ENCODE measurements at regions not wholly inside any gene's neighbourhood (a gene's known extent, or its start where the extent isn't known, plus 50 kb on each side); places are given as distances from the start of the nearest gene placed in this dataset.
A peak's percentile ranks its signal among the peaks of the same experiment; 100 is the strongest.

DNA sequence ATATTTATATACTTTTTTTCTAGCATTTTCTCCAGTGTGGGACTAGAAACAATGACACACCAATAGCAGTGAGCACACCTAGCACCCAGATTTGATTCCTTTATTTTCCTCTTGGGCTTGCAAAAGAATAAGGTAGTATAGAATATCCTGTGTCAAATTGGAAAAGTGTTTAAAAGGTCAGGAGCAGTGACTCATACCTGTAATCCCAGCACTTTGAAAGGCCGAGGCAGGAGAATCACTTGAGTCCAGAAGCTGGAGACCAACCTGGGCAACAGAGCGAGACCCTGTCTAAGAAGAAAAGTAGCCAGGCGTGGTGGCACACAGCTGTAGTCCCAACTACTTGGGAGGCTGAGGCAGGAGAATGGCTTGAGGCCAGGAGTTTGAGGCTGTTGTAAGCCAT is 53.8 kb upstream of the SGPP1 start:
- Histone ChIP-seq H3K9ac (ENCODE audit: low read length) (no peak overlapping the region), H3K4me3 (ENCODE audit: low read length) (no peak overlapping the region), H3K4me1 (ENCODE audit: control insufficient read depth, insufficient read depth, low read length) (peaks cover 6% of the 10 kb centered on the region), H3K27me3 (replicated peaks; ENCODE audit: control insufficient read depth, insufficient read depth, low read length) (no peaks in the 10 kb centered on the region), H3K36me3 (ENCODE audit: control insufficient read depth, insufficient read depth, low read length, severe bottlenecking) (no peaks in the 10 kb centered on the region), H3K9me3 (ENCODE audit: control insufficient read depth, low read length) (no peaks in the 10 kb centered on the region)
- DNase-seq (ENCODE audit: low read depth): no peak

DNA sequence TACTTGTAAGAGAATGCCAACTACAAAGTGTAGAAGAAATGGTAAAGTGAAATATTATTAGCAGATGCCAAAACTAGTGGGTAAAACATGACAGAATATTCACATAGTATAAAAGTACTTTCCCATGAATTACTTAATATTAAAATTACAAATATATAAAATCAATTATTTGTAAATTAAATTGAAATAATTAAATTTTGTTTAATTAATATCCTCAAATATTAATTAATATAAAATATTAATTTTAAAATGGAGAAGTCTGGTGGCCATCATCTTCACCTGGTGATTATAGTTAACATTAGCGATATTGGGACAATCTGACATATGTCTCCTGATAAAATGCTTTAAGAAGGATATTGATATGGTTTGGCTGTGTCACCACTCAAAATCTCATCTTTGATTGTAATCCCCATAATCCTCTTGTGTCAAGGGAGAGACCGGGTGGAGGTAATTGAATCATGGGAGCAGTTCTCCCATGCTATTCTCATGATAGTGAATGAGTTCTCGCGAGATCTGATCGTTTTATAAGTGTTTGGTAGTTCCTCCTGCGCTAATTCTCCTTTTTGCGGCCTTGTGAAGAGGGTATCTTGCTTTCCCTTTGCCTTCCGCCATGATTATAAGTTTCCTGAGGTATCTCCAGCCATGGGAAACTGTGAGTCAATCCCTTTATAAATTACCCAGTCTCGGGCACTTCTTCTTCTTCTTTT is 55.0 kb upstream of the SGPP1 start:
- Histone ChIP-seq H3K9ac (ENCODE audit: low read length) (no peak overlapping the region), H3K4me3 (ENCODE audit: low read length) (no peak overlapping the region), H3K27me3 (replicated peaks; ENCODE audit: control insufficient read depth, insufficient read depth, low read length) (peaks cover 5% of the 10 kb centered on the region), H3K9me3 (ENCODE audit: control insufficient read depth, low read length) (no peaks in the 10 kb centered on the region), H3K4me1 (ENCODE audit: control insufficient read depth, insufficient read depth, low read length) (no peaks in the 10 kb centered on the region), H3K36me3 (ENCODE audit: control insufficient read depth, insufficient read depth, low read length, severe bottlenecking) (no peaks in the 10 kb centered on the region)
- no peak for DNase-seq (ENCODE audit: low read depth)

DNA sequence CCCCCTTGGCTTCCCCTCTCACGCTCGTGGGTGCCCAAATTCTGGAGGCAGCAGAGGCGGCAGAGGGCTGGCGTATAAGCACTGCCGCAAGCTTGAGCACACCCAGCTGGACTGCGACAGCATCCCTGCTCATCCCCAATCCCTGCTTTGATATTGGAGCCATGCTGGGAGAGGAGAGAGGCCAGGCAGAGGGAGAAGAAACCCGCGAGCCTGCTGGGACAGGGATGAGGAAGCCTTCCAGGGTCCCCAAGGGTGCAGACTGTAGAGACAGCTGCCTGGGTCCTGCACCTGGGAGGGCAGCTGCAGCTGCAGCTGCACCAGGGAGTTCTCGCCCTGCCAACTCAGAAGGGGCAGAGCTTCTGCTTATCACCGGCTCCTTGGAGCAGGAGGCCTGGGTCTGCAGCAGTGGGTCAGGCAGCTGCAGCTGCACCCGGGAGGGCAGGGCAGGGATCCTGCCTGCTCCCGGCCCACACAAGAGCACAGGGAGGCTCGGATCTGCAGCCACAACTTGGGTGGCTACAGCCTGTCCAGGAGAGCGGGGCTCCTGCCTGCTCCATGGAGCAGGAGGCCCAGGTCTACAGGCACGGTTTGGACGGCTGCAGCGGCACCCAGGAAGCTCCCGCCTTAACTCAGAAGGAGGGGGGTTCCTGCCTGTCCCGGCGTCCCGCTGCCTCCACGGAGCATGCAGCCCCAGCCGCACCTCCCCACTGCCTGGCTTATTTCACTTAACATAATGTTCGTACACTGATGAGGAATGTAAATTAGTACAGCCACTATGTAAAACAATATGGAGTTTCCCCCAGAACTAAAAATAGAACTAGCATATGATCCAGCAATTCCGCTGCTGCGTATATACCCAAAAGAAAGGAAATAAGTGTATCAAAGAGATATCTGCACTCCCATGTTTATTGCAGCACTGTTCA is 60.4 kb upstream of the SGPP1 start:
- no peaks in the 10 kb centered on the region for H3K36me3 ChIP-seq (ENCODE audit: control insufficient read depth, insufficient read depth, low read length, severe bottlenecking)

DNA sequence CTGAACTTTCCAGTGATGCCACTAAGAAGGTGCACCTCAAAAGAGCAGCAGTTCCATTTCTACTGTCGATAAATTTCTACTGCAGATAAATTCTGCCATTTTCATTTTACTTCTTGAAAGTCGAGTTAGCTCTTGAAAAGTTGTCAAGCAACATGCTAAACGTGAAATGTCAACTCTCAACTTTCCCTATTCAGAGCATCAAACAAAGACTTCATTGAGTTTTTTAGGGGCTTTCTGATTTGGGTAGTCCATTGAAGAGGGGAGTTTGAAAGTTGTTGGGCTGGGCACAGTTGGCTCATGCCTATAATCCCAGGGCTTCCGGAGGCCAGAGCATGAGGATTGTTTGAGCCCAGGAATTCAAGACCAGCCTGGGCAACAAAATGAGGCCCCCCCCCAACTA is 59.4 kb upstream of the SYNE2 start:
- Histone ChIP-seq H3K4me3 (ENCODE audit: low read length) (no peak overlapping the region), H3K9ac (ENCODE audit: low read length) (no peak overlapping the region), H3K9me3 (ENCODE audit: control insufficient read depth, low read length) (no peaks in the 10 kb centered on the region), H3K27me3 (replicated peaks; ENCODE audit: control insufficient read depth, insufficient read depth, low read length) (peaks cover 3% of the 10 kb centered on the region), H3K4me1 (ENCODE audit: control insufficient read depth, insufficient read depth, low read length) (no peaks in the 10 kb centered on the region), H3K36me3 (ENCODE audit: control insufficient read depth, insufficient read depth, low read length, severe bottlenecking) (no peaks in the 10 kb centered on the region)
- DNase-seq (ENCODE audit: low read depth): no peak

More for the DNA sequence above, 60.4 kb upstream of the SGPP1 start:
- DNase-seq (ENCODE audit: low read depth): no peak
- H3K9ac ChIP-seq (ENCODE audit: low read length): no peak overlapping the region
- H3K4me1 ChIP-seq (ENCODE audit: control insufficient read depth, insufficient read depth, low read length): no peaks in the 10 kb centered on the region
- peaks cover 11% of the 10 kb centered on the region for H3K27me3 ChIP-seq (replicated peaks; ENCODE audit: control insufficient read depth, insufficient read depth, low read length)
- H3K4me3 ChIP-seq (ENCODE audit: low read length): no peak overlapping the region
- H3K9me3 ChIP-seq (ENCODE audit: control insufficient read depth, low read length): no peaks in the 10 kb centered on the region

DNA sequence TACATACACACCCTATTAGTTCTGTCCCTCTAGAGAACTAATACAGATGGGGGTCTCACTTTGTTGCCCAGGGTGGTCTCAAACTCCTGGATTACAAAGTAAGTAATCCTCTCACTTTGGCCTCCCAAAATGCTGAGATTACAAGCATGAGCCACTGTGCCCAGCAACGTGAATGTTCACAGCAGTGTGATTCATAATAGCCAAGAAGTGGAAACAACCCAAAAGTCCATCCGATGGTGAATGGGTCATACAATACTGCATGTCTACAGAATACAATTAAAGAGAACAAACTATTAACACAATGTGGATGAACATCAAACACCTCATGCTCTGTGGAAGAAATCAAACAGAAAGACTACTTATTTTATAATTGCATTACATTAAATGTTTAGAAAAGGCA is 57.3 kb upstream of the SYNE2 start:
- Histone ChIP-seq H3K4me1 (ENCODE audit: control insufficient read depth, insufficient read depth, low read length) (peaks cover 6% of the 10 kb centered on the region), H3K27me3 (replicated peaks; ENCODE audit: control insufficient read depth, insufficient read depth, low read length) (no peaks in the 10 kb centered on the region), H3K4me3 (ENCODE audit: low read length) (no peak overlapping the region), H3K36me3 (ENCODE audit: control insufficient read depth, insufficient read depth, low read length, severe bottlenecking) (no peaks in the 10 kb centered on the region), H3K9ac (ENCODE audit: low read length) (no peak overlapping the region), H3K9me3 (ENCODE audit: control insufficient read depth, low read length) (no peaks in the 10 kb centered on the region)
- DNase-seq (ENCODE audit: low read depth): no peak

DNA sequence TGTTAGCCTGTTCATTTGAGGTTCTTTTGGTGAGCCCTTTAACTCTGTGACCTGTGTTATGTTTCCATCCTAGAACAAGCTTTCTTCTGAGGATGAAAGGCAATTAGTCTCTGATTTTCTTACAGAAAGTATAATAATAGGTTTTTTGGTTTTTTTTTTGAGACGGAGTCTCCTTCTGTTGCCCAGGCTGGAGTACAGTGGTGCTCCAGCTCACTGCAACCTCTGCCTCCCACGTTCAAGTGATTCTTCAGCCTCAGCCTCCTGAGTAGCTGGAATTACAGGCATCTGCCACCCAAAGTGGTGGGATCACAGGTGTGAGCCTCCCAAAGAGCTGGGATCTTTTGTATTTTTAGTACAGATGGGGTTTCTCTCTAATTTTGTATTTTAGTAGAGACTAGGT is 52.7 kb upstream of the SYNE2 start:
- no peaks in the 10 kb centered on the region for H3K36me3 ChIP-seq (ENCODE audit: control insufficient read depth, insufficient read depth, low read length, severe bottlenecking)
- H3K9me3 ChIP-seq (ENCODE audit: control insufficient read depth, low read length): no peaks in the 10 kb centered on the region
- H3K9ac ChIP-seq (ENCODE audit: low read length): peak overlapping the region; percentile 52
- peak overlapping the region; percentile 68 for H3K4me3 ChIP-seq (ENCODE audit: low read length)
- H3K27me3 ChIP-seq (replicated peaks; ENCODE audit: control insufficient read depth, insufficient read depth, low read length): peaks cover 4% of the 10 kb centered on the region
- DNase-seq (ENCODE audit: low read depth): no peak
- H3K4me1 ChIP-seq (ENCODE audit: control insufficient read depth, insufficient read depth, low read length): peaks cover 6% of the 10 kb centered on the region

DNA sequence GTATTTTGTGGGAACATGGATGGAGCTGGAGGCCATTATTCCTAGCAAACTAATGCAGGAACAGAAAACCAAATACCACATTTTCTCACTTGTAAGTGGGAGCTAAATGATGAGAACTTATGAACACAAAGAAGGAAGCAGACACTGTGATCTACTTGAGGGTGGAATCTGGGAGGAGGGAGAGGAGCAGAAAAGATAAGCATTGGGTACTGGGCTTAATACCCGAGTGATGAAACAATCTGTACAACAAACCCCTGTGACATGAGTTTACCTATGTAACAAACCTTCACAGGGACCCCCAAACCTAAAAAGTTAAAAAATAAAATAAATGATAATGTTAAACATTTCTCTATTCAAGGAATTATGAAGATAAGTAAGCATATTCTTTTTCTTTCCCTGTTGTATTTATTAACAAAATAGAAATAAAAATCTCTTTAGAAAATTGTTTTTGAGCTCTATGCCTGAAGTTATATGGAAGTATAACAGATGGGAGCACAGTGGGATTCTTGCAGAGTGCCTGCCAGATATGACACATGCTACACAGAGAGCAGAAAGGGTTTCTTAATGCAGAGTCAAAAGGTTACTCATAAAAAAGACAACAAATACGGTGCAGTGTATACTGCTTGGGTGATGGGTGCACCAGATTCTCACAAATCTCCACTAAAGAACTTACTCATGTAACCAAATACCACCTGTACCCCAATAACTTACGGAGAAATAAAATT is 52.0 kb upstream of the SYNE2 start:
- Histone ChIP-seq H3K9ac (ENCODE audit: low read length) (peak overlapping the region; percentile 52), H3K4me1 (ENCODE audit: control insufficient read depth, insufficient read depth, low read length) (peaks cover 6% of the 10 kb centered on the region), H3K27me3 (replicated peaks; ENCODE audit: control insufficient read depth, insufficient read depth, low read length) (peaks cover 4% of the 10 kb centered on the region), H3K36me3 (ENCODE audit: control insufficient read depth, insufficient read depth, low read length, severe bottlenecking) (no peaks in the 10 kb centered on the region), H3K9me3 (ENCODE audit: control insufficient read depth, low read length) (no peaks in the 10 kb centered on the region), H3K4me3 (ENCODE audit: low read length) (no peak overlapping the region)
- DNase-seq (ENCODE audit: low read depth): no peak

Data from adipocyte (in vitro differentiated cells).